Osteocyte (in vitro differentiated cells): ENCODE measurements at regions not wholly inside any gene's neighbourhood (a gene's known extent, or its start where the extent isn't known, plus 50 kb on each side); places are given as distances from the start of the nearest gene placed in this dataset.

ENCODE experiments used
- DNase-seq: peaks from one replicate; pipeline ENCODE4 v3.0.0; 2021; ENCODE audit warnings: mixed read lengths; ENCODE audit not compliant: unreplicated experiment; ENCODE audit errors: extremely low spot score
- H3K27ac Mint-ChIP-seq: one replicate; pipeline ENCODE4 v1.8.0; 2021; ENCODE audit warnings: mild to moderate bottlenecking, mixed read lengths; ENCODE audit not compliant: unreplicated experiment
- H3K27me3 Mint-ChIP-seq: one replicate; pipeline ENCODE4 v1.8.0; 2021; ENCODE audit warnings: mixed read lengths; ENCODE audit not compliant: unreplicated experiment
- H3K36me3 Mint-ChIP-seq: one replicate; pipeline ENCODE4 v1.8.0; 2021; ENCODE audit warnings: mixed read lengths; ENCODE audit not compliant: unreplicated experiment
- H3K4me1 Mint-ChIP-seq: one replicate; pipeline ENCODE4 v1.8.0; 2021; ENCODE audit warnings: mixed read lengths; ENCODE audit not compliant: unreplicated experiment
- H3K4me3 Mint-ChIP-seq: one replicate; pipeline ENCODE4 v1.8.0; 2021; ENCODE audit warnings: mild to moderate bottlenecking, moderate library complexity, mixed read lengths; ENCODE audit not compliant: unreplicated experiment
- H3K9me3 Mint-ChIP-seq: one replicate; pipeline ENCODE4 v1.8.0; 2021; ENCODE audit warnings: mixed read lengths; ENCODE audit not compliant: unreplicated experiment
- CTCF ChIP-seq: fragments of 200-600 bp; sonication (generic); IDR thresholded peaks from 2 replicates; pipeline ENCODE4 v1.5.0; 2021; ENCODE audit warnings: antibody characterized with exemption, mild to moderate bottlenecking, moderate library complexity

GRCh38 chr11:93902921-93903320 lies 52.5 kb upstream of the VSTM5 start:
- no peak overlapping the region for H3K27ac Mint-ChIP-seq
- peaks cover 5% of the 10 kb centered on the region for H3K9me3 Mint-ChIP-seq
- DNase-seq: no peak
- peaks cover 25% of the 10 kb centered on the region for H3K4me1 Mint-ChIP-seq
- H3K4me3 Mint-ChIP-seq: no peak overlapping the region
- no peak for TF ChIP-seq CTCF
- peaks cover 3% of the 10 kb centered on the region for H3K27me3 Mint-ChIP-seq
- no peaks in the 10 kb centered on the region for H3K36me3 Mint-ChIP-seq

- Mint-ChIP-seq H3K27ac (no peak overlapping the region), H3K4me1 (peaks cover 35% of the 10 kb centered on the region), H3K4me3 (no peak overlapping the region), H3K36me3 (no peaks in the 10 kb centered on the region), H3K27me3 (no peaks in the 10 kb centered on the region), H3K9me3 (no peaks in the 10 kb centered on the region)
- DNase-seq: no peak
- no peak for TF ChIP-seq CTCF
These were observed 53.6 kb upstream of the VSTM5 start for GRCh38 chr11:93903989-93904388.

- H3K27ac Mint-ChIP-seq: no peak overlapping the region
- DNase-seq: no peak
- H3K4me3 Mint-ChIP-seq: no peak overlapping the region
- no peaks in the 10 kb centered on the region for H3K9me3 Mint-ChIP-seq
- no peaks in the 10 kb centered on the region for H3K36me3 Mint-ChIP-seq
- no peak for TF ChIP-seq CTCF
- H3K27me3 Mint-ChIP-seq: no peaks in the 10 kb centered on the region
- H3K4me1 Mint-ChIP-seq: peaks cover 38% of the 10 kb centered on the region
These were observed 54.3 kb upstream of the VSTM5 start for GRCh38 chr11:93904716-93905115.

GRCh38 chr11:93905384-93905783 lies 55.0 kb upstream of the VSTM5 start:
- no peak for TF ChIP-seq CTCF
- Mint-ChIP-seq H3K36me3 (no peaks in the 10 kb centered on the region), H3K4me1 (peaks cover 38% of the 10 kb centered on the region), H3K9me3 (no peaks in the 10 kb centered on the region), H3K4me3 (no peak overlapping the region), H3K27me3 (no peaks in the 10 kb centered on the region), H3K27ac (no peak overlapping the region)
- no peak for DNase-seq

- H3K4me3 Mint-ChIP-seq: no peak overlapping the region
- DNase-seq: no peak
- H3K4me1 Mint-ChIP-seq: peaks cover 38% of the 10 kb centered on the region
- no peaks in the 10 kb centered on the region for H3K9me3 Mint-ChIP-seq
- H3K36me3 Mint-ChIP-seq: no peaks in the 10 kb centered on the region
- TF ChIP-seq CTCF: no peak
- H3K27ac Mint-ChIP-seq: no peak overlapping the region
- H3K27me3 Mint-ChIP-seq: no peaks in the 10 kb centered on the region
These were observed 56.1 kb upstream of the VSTM5 start for GRCh38 chr11:93906486-93906885.
